GM10248 (cell line): ENCODE measurements at regions not wholly inside any gene's neighbourhood (a gene's known extent, or its start where the extent isn't known, plus 50 kb on each side); places are given as distances from the start of the nearest gene placed in this dataset.
"Not testable (repeated sequence)": the region's sequence is repeated elsewhere in the genome, so short reads cannot be mapped to it uniquely, and the experiment has no call there.

Experiments
- CTCF ChIA-PET: fragments of 300-600 bp; sonication (Branson Sonifier 250); formaldehyde crosslinking; extraction: SDS; loops from one replicate; lab custom pipeline; 2021; ENCODE audit warnings: antibody characterized with exemption; lab: Yijun Ruan, JAX
- POLR2A ChIA-PET: fragments of 350-650 bp; sonication (Branson Sonifier 250); formaldehyde crosslinking; extraction: SDS; loops from one replicate; lab custom pipeline; 2020; ENCODE audit warnings: antibody characterized with exemption; lab: Yijun Ruan, JAX
- DNase-seq: peaks from one replicate; pipeline ENCODE4 v3.0.0; 2012; ENCODE audit errors: extremely low spot score
- CTCF ChIP-seq: IDR thresholded peaks from 2 replicates; pipeline ENCODE4 v1.5.1; 2012; ENCODE audit warnings: mild to moderate bottlenecking, low read depth; ENCODE audit errors: extremely low read depth, missing control alignments, control extremely low read depth

- DNase-seq = no peak
- ChIA-PET POLR2A (no interaction called here), CTCF (no interaction called here)
- TF ChIP-seq CTCF = no peak
Measured at GRCh38 chr2:176936410-176936809, 276.2 kb upstream of the HNRNPA3 start.

- ChIA-PET CTCF (interaction anchor here (3.3 kb wide), 1 partner anchor 11 kb away, joined by 11 read pairs; no protein-coding TSS in a partner anchor), POLR2A (no interaction called here)
- no peak for DNase-seq
- no peak for TF ChIP-seq CTCF
Measured at GRCh38 chr2:176944998-176945397, 267.6 kb upstream of the HNRNPA3 start.

- ChIA-PET CTCF (interaction anchor here (3.3 kb wide), 1 partner anchor 9 kb away, joined by 11 read pairs; no protein-coding TSS in a partner anchor), POLR2A (no interaction called here)
- no peak for DNase-seq
- TF ChIP-seq CTCF = no peak
Measured at GRCh38 chr2:176947754-176948153, 264.8 kb upstream of the HNRNPA3 start.

- CTCF ChIA-PET, POLR2A ChIA-PET, DNase-seq: not testable (repeated sequence)
Measured at GRCh38 chr2:176951218-176951617, 261.4 kb upstream of the HNRNPA3 start.

GRCh38 chr2:176956791-176957190 is 255.8 kb upstream of the HNRNPA3 start:
- no peak for DNase-seq
- TF ChIP-seq CTCF = no peak
- POLR2A ChIA-PET = no interaction called here
- CTCF ChIA-PET = interaction anchor here (1.1 to 3.3 kb wide), 4 partner anchors 10 to 192 kb away, joined by 3 to 11 read pairs (median 4); no protein-coding TSS in a partner anchor

- ChIA-PET CTCF (interaction anchor here (1.7 kb wide), 1 partner anchor 16 kb away, joined by 5 read pairs; no protein-coding TSS in a partner anchor), POLR2A (interaction anchor here (0.5 kb wide), 1 partner anchor 302 kb away, joined by 4 read pairs; no protein-coding TSS in a partner anchor)
- TF ChIP-seq CTCF = no peak
- DNase-seq = no peak
Measured at GRCh38 chr2:176959614-176960013, 253.0 kb upstream of the HNRNPA3 start.

GRCh38 chr2:176960061-176960460 is 252.5 kb upstream of the HNRNPA3 start:
- no peak for DNase-seq
- no peak for TF ChIP-seq CTCF
- CTCF ChIA-PET = interaction anchor here (1.3 to 1.7 kb wide), 2 partner anchors 17 to 205 kb away, joined by 4 to 5 read pairs; no protein-coding TSS in a partner anchor
- POLR2A ChIA-PET = interaction anchor here (0.5 kb wide), 1 partner anchor 301 kb away, joined by 4 read pairs; no protein-coding TSS in a partner anchor
